Keratinocyte (primary cell): ENCODE measurements at regions not wholly inside any gene's neighbourhood (a gene's known extent, or its start where the extent isn't known, plus 50 kb on each side); places are given as distances from the start of the nearest gene placed in this dataset.

Experiments used
- CTCF ChIP-seq, 3 experiments: IDR thresholded peaks in 1 of 3; conservative IDR thresholded peaks in 1 of 3; optimal IDR thresholded peaks in 1 of 3; 2 replicates in 2 of 3; 3 replicates in 1 of 3; pipeline versions ENCODE3 to v1.5.1; 2011; ENCODE audit warnings: low read length in 3 of 3, mild to moderate bottlenecking in 3 of 3, moderate library complexity in 2 of 3, control low read depth in 1 of 3, inconsistent platforms in 1 of 3; ENCODE audit not compliant: insufficient read depth in 2 of 3; ENCODE audit errors: extremely low read depth in 1 of 3
- EZH2 ChIP-seq: IDR thresholded peaks from one replicate; pipeline ENCODE4 v1.6.1; 2012; ENCODE audit warnings: inconsistent platforms, mild to moderate bottlenecking, low read length, moderate library complexity

GRCh38 chr1:75989121-75989520, 56.9 kb upstream of the ASB17 start:
- TF ChIP-seq CTCF (optimal IDR thresholded peaks at IDR 0.05 in 1 of 3, IDR thresholded peaks at IDR 0.05 in 1 of 3, conservative IDR thresholded peaks at IDR 0.05 in 1 of 3; ENCODE audit: extremely low read depth in 1 of 3, insufficient read depth in 2 of 3, low read length in 3 of 3) (no peak), EZH2 (peak; percentile 39)
